BJ (cell line): ENCODE measurements at regions not wholly inside any gene's neighbourhood (a gene's known extent, or its start where the extent isn't known, plus 50 kb on each side); places are given as distances from the start of the nearest gene placed in this dataset.

Source experiments
- CTCF ChIA-PET: fragments of 350-600 bp; formaldehyde crosslinking; extraction: SDS; loops from one replicate; lab custom pipeline; 2021; ENCODE audit warnings: antibody characterized with exemption, inconsistent platforms; lab: Yijun Ruan, JAX
- POLR2A ChIA-PET: fragments of 300-600 bp; sonication (Branson Sonifier 250); formaldehyde crosslinking; extraction: SDS; loops from one replicate; lab custom pipeline; 2021; ENCODE audit warnings: antibody characterized with exemption; lab: Charles Lee
- DNase-seq: peaks from one replicate; pipeline ENCODE4 v3.0.0-alpha.2; 2011; ENCODE audit warnings: low read depth
- H3K27me3 ChIP-seq: 2 replicates; pipeline ENCODE4 v1.6.0; 2011; ENCODE audit warnings: low read length; ENCODE audit not compliant: control insufficient read depth, insufficient read depth
- H3K36me3 ChIP-seq: 2 replicates; pipeline ENCODE4 v1.5.1; 2011; ENCODE audit warnings: low read length; ENCODE audit not compliant: control insufficient read depth, insufficient read depth
- H3K4me3 ChIP-seq: 2 replicates; pipeline ENCODE4 v1.5.1; 2011; ENCODE audit warnings: low read depth, mild to moderate bottlenecking, control low read depth, low read length
- TF ChIP-seq, protein P1 (sequence below): IDR thresholded peaks from 2 replicates; pipeline ENCODE4 v1.5.1; 2011; ENCODE audit warnings: low read depth, mild to moderate bottlenecking, control low read depth, inconsistent platforms, low read length, moderate library complexity; ENCODE audit not compliant: insufficient read depth

- CTCF ChIA-PET, result no interaction called here
- Histone ChIP-seq H3K36me3 (no peaks in the 10 kb centered on the region), H3K4me3 (no peak overlapping the region), H3K27me3 (no peaks in the 10 kb centered on the region)
- POLR2A ChIA-PET, result no interaction called here
- no peak for DNase-seq
- TF ChIP-seq, protein P1, sequence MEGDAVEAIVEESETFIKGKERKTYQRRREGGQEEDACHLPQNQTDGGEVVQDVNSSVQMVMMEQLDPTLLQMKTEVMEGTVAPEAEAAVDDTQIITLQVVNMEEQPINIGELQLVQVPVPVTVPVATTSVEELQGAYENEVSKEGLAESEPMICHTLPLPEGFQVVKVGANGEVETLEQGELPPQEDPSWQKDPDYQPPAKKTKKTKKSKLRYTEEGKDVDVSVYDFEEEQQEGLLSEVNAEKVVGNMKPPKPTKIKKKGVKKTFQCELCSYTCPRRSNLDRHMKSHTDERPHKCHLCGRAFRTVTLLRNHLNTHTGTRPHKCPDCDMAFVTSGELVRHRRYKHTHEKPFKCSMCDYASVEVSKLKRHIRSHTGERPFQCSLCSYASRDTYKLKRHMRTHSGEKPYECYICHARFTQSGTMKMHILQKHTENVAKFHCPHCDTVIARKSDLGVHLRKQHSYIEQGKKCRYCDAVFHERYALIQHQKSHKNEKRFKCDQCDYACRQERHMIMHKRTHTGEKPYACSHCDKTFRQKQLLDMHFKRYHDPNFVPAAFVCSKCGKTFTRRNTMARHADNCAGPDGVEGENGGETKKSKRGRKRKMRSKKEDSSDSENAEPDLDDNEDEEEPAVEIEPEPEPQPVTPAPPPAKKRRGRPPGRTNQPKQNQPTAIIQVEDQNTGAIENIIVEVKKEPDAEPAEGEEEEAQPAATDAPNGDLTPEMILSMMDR, result no peak
Measured at GRCh38 chr10:8969853-8970252, 915.4 kb downstream of the GATA3 start.

DNA sequence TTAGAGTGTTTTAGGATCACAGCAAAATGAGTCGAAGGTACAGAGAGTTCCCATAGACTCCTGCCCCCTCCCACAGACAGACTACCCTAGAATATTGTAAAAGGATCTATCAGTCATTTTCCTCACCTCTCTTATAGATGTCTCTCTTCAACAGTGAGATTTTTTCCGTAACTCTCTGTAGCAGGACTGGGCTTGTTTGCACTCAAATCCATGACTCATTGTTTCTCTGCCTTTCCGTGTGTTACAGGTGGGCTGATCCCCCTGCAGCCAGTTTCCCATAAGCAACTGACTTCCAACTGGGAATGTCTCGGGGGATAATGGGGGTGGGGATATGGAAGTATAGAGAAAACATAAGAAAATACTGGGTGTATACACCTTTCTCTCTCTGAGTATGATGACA, 921.0 kb downstream of the GATA3 start:
- no peaks in the 10 kb centered on the region for H3K36me3 ChIP-seq
- ChIA-PET POLR2A (no interaction called here), CTCF (no interaction called here)
- no peak for DNase-seq
- TF ChIP-seq, protein P1, result no peak
- no peaks in the 10 kb centered on the region for H3K27me3 ChIP-seq
- no peak overlapping the region for H3K4me3 ChIP-seq

DNA sequence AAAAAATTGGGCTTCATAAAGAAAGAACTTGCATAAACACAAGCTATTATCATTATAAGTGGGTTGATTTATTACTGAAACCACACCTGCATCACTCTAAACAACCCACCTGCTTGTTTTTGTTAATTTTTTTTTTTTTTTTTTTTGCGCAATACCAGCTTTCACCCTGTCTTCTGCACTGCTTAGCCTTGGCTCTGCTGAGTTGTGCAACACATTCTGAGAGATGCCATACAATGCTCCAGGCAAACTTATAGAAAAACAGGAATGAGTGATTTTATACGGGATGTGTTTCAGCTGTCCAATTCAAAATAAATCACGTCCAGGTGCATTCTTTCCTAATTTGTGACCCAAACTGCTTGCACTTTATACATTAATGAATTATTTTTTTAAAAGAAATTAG, 923.6 kb downstream of the GATA3 start:
- TF ChIP-seq, protein P1, result no peak
- POLR2A ChIA-PET, result no interaction called here
- CTCF ChIA-PET, result interaction anchor here (0.6 kb wide), 1 partner anchor 121 kb away, joined by 4 read pairs; no protein-coding TSS in a partner anchor
- H3K36me3 ChIP-seq, result no peaks in the 10 kb centered on the region
- no peaks in the 10 kb centered on the region for H3K27me3 ChIP-seq
- DNase-seq, result no peak
- no peak overlapping the region for H3K4me3 ChIP-seq

DNA sequence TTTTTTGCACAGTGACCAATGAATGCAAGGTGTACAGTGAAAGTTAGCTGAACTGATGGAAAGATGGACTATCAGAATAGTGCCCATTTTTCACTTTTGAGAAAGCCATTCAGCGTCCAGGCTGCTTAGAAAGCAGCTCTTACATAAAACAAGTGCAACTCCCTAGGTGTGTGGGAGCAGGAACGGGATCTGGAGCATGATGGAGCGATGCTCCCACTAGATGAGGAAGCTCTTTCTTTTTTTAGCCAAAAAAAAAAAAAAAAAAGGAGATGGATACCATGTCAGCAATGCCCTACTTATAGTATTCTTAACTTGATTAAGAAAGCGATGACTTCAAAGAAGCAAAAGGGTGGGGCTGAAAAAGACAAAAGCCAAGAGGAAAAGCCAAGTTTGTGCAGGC, 925.5 kb downstream of the GATA3 start:
- TF ChIP-seq, protein P1, result no peak
- POLR2A ChIA-PET, result no interaction called here
- H3K4me3 ChIP-seq, result no peak overlapping the region
- H3K36me3 ChIP-seq, result no peaks in the 10 kb centered on the region
- DNase-seq, result no peak
- CTCF ChIA-PET, result no interaction called here
- H3K27me3 ChIP-seq, result no peaks in the 10 kb centered on the region

DNA sequence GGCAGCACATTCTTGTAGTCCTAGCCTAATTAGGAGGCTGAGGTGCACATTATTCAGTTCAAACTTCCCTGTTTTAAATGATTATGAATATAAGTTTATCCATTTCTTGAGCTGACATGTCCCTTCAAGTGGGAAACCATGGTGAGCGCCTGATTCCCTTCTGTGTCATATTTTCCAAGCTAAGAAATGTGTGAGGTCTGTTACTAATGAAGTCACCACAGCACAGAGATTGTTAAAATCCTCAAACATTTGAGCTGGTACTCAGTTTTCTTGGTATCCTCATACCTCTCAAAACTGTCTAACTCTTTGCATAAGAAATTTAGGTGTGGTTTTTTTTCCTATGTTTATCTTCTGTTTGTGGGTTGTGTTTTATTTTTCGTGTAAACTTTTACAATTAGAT, 926.8 kb downstream of the GATA3 start:
- DNase-seq, result no peak
- TF ChIP-seq, protein P1, result no peak
- H3K4me3 ChIP-seq, result no peak overlapping the region
- no peaks in the 10 kb centered on the region for H3K27me3 ChIP-seq
- no peaks in the 10 kb centered on the region for H3K36me3 ChIP-seq
- CTCF ChIA-PET, result no interaction called here
- POLR2A ChIA-PET, result no interaction called here
